ENCODE measurements at regions not wholly inside any gene's neighbourhood (a gene's known extent, or its start where the extent isn't known, plus 50 kb on each side); places are given as distances from the start of the nearest gene placed in this dataset.
"Not testable (repeated sequence)": the region's sequence is repeated elsewhere in the genome, so short reads cannot be mapped to it uniquely, and the experiment has no call there.

GRCh38 chr7:17558558-17559332, 260.3 kb downstream of the AHR start:
- no peak for DNase-seq

- no peak for DNase-seq
These were observed 260.9 kb downstream of the AHR start for GRCh38 chr7:17559388-17559787.

- DNase-seq: no peak
These were observed 262.1 kb downstream of the AHR start for GRCh38 chr7:17560516-17560915.

GRCh38 chr7:17560966-17561365, 262.5 kb downstream of the AHR start:
- DNase-seq: no peak

GRCh38 chr7:17564678-17565212, 266.3 kb downstream of the AHR start:
- DNase-seq: no peak

GRCh38 chr7:17580141-17580540, 281.7 kb downstream of the AHR start:
- DNase-seq: no peak

- no peak for DNase-seq
These were observed 282.4 kb downstream of the AHR start for GRCh38 chr7:17580856-17581255.

- no peak for DNase-seq
These were observed 282.8 kb downstream of the AHR start for GRCh38 chr7:17581301-17581700.

GRCh38 chr7:17582696-17583095, 284.2 kb downstream of the AHR start:
- DNase-seq: not testable (repeated sequence)

GRCh38 chr7:17583786-17584185, 285.3 kb downstream of the AHR start:
- no peak for DNase-seq

- DNase-seq: no peak
These were observed 286.4 kb downstream of the AHR start for GRCh38 chr7:17584822-17585221.

GRCh38 chr7:17586711-17587110, 288.3 kb downstream of the AHR start:
- no peak for DNase-seq

- no peak for DNase-seq
These were observed 290.3 kb downstream of the AHR start for GRCh38 chr7:17588730-17589129.

- DNase-seq: no peak
These were observed 291.2 kb downstream of the AHR start for GRCh38 chr7:17589671-17590070.

- no peak for DNase-seq
These were observed 291.8 kb downstream of the AHR start for GRCh38 chr7:17590221-17590620.

- no peak for DNase-seq
These were observed 295.5 kb downstream of the AHR start for GRCh38 chr7:17593819-17594419.

GRCh38 chr7:17595546-17595945, 297.1 kb downstream of the AHR start:
- no peak for DNase-seq

- DNase-seq: no peak
These were observed 299.9 kb downstream of the AHR start for GRCh38 chr7:17598305-17598704.

GRCh38 chr7:17598846-17599245, 300.4 kb downstream of the AHR start:
- DNase-seq: peak; percentile 78

GRCh38 chr7:17599733-17600339, 301.4 kb downstream of the AHR start:
- peak; percentile 62 for DNase-seq

GRCh38 chr7:17600340-17600752, 301.9 kb downstream of the AHR start:
- DNase-seq: no peak

- no peak for DNase-seq
These were observed 303.5 kb downstream of the AHR start for GRCh38 chr7:17601921-17602320.

- no peak for DNase-seq
These were observed 309.8 kb downstream of the AHR start for GRCh38 chr7:17608114-17608833.
